SK-N-SH (cell line): ENCODE measurements at regions not wholly inside any gene's neighbourhood (a gene's known extent, or its start where the extent isn't known, plus 50 kb on each side); places are given as distances from the start of the nearest gene placed in this dataset.

ENCODE experiments used
- CHD2 ChIP-seq: fragments of 150-350 bp; IDR thresholded peaks from 2 replicates; pipeline ENCODE4 v1.6.1; 2018; ENCODE audit warnings: low read length; ENCODE audit not compliant: partially characterized antibody
- CTCF ChIP-seq: fragments of 200-600 bp; sonication (generic); IDR thresholded peaks from 2 replicates; pipeline ENCODE4 v1.6.1; 2017; ENCODE audit warnings: antibody characterized with exemption, mild to moderate bottlenecking, moderate library complexity
- ELF1 ChIP-seq: IDR thresholded peaks from 2 replicates; pipeline ENCODE4 v1.4.0; 2012
- EP300 ChIP-seq, 2 experiments: IDR thresholded peaks; 2 replicates each; pipeline versions ENCODE4 v1.4.0 to v1.6.1; 2012; ENCODE audit warnings: borderline replicate concordance in 1 of 2, low read depth in 1 of 2, low read length in 1 of 2
- JUND ChIP-seq: IDR thresholded peaks from 2 replicates; pipeline ENCODE4 v1.4.0; 2012
- PBX3 ChIP-seq: IDR thresholded peaks from 2 replicates; pipeline ENCODE4; 2012
- POLR2AphosphoS5 ChIP-seq: IDR thresholded peaks from 2 replicates; pipeline ENCODE4 v1.6.1; 2012; ENCODE audit warnings: low read depth, low read length
- RAD21 ChIP-seq: IDR thresholded peaks from 2 replicates; pipeline ENCODE4 v1.6.1; 2012; ENCODE audit warnings: mild to moderate bottlenecking, low read length
- REST ChIP-seq: IDR thresholded peaks from 2 replicates; pipeline ENCODE4 v1.6.1; 2012; ENCODE audit warnings: mild to moderate bottlenecking, low read depth, low read length, moderate library complexity
- SIN3A ChIP-seq: IDR thresholded peaks from 2 replicates; pipeline ENCODE4 v1.6.1; 2012; ENCODE audit warnings: low read depth, mild to moderate bottlenecking, low read length, moderate library complexity, borderline replicate concordance
- ZBTB33 ChIP-seq: IDR thresholded peaks from 2 replicates; pipeline ENCODE4 v1.4.0; 2012; ENCODE audit warnings: low read depth, borderline replicate concordance

GRCh38 chr20:23165307-23165750, 79.2 kb upstream of the CD93 start:
- TF ChIP-seq CTCF: no peak; the same call in 1 of the 2 replicates
- no peak for TF ChIP-seq CHD2
- TF ChIP-seq REST: no peak
- TF ChIP-seq JUND: no peak
- no peak for TF ChIP-seq ZBTB33
- no peak for TF ChIP-seq POLR2AphosphoS5
- no peak for TF ChIP-seq PBX3
- TF ChIP-seq RAD21: no peak
- TF ChIP-seq SIN3A: no peak
- no peak for TF ChIP-seq ELF1
- no peak for TF ChIP-seq EP300 (IDR thresholded peaks at IDR 0.05; ENCODE audit: borderline replicate concordance in 1 of 2, low read depth in 1 of 2, low read length in 1 of 2)
